GM21825 (cell line): ENCODE measurements at regions not wholly inside any gene's neighbourhood (a gene's known extent, or its start where the extent isn't known, plus 50 kb on each side); places are given as distances from the start of the nearest gene placed in this dataset.

ENCODE experiments used
- ATAC-seq: cut with Tn5 transposase; IDR thresholded peaks from one replicate; pipeline ENCODE4 v1.9.1; 2021; ENCODE audit warnings: mild to moderate bottlenecking, moderate library complexity; ENCODE audit not compliant: unreplicated experiment

- ATAC-seq = no peak
Observed at GRCh38 chr3:110070161-110070916, 733.0 kb upstream of the DPPA4 start.

GRCh38 chr3:110074095-110074494 is 736.7 kb upstream of the DPPA4 start:
- ATAC-seq = no peak

GRCh38 chr3:110077093-110077492 is 739.7 kb upstream of the DPPA4 start:
- no peak for ATAC-seq

- no peak for ATAC-seq
Observed at GRCh38 chr3:110093411-110093810, 756.1 kb upstream of the DPPA4 start.

GRCh38 chr3:110093812-110094401 is 756.6 kb upstream of the DPPA4 start:
- no peak for ATAC-seq

- no peak for ATAC-seq
Observed at GRCh38 chr3:110099711-110100110, 762.4 kb upstream of the DPPA4 start.

GRCh38 chr3:110101361-110101760 is 764.0 kb upstream of the DPPA4 start:
- no peak for ATAC-seq

GRCh38 chr3:110106805-110107204 is 769.5 kb upstream of the DPPA4 start:
- no peak for ATAC-seq

- ATAC-seq = no peak
Observed at GRCh38 chr3:110123946-110124345, 786.6 kb upstream of the DPPA4 start.

- no peak for ATAC-seq
Observed at GRCh38 chr3:110126065-110126464, 788.7 kb upstream of the DPPA4 start.

GRCh38 chr3:110133971-110134370 is 796.6 kb upstream of the DPPA4 start:
- no peak for ATAC-seq

GRCh38 chr3:110139048-110139447 is 801.7 kb upstream of the DPPA4 start:
- no peak for ATAC-seq

GRCh38 chr3:110139821-110140220 is 802.5 kb upstream of the DPPA4 start:
- ATAC-seq = no peak

- ATAC-seq = no peak
Observed at GRCh38 chr3:110149763-110150162, 812.4 kb upstream of the DPPA4 start.

GRCh38 chr3:110157221-110157620 is 819.9 kb upstream of the DPPA4 start:
- no peak for ATAC-seq

- ATAC-seq = no peak
Observed at GRCh38 chr3:110164632-110165369, 827.5 kb upstream of the DPPA4 start.

- ATAC-seq = no peak
Observed at GRCh38 chr3:110165370-110165743, 828.0 kb upstream of the DPPA4 start.

GRCh38 chr3:110165753-110166152 is 828.4 kb upstream of the DPPA4 start:
- no peak for ATAC-seq

GRCh38 chr3:110166791-110167190 is 829.4 kb upstream of the DPPA4 start:
- no peak for ATAC-seq

- no peak for ATAC-seq
Observed at GRCh38 chr3:110174908-110175307, 837.6 kb upstream of the DPPA4 start.

GRCh38 chr3:110178965-110179364 is 841.6 kb upstream of the DPPA4 start:
- ATAC-seq = no peak

- no peak for ATAC-seq
Observed at GRCh38 chr3:110180733-110181132, 843.4 kb upstream of the DPPA4 start.
